ENCODE measurements at regions not wholly inside any gene's neighbourhood (a gene's known extent, or its start where the extent isn't known, plus 50 kb on each side); places are given as distances from the start of the nearest gene placed in this dataset.

GRCh38 chr7:382043-382400 is 92.1 kb downstream of the FOXL3 start:
- ATAC-seq (no peak), DNase-seq (no peak)

GRCh38 chr7:386385-386784 is 96.4 kb downstream of the FOXL3 start:
- ATAC-seq (no peak), DNase-seq (no peak)

GRCh38 chr7:387132-388022 is 97.4 kb downstream of the FOXL3 start:
- no peak for DNase-seq
- no peak for ATAC-seq

- ATAC-seq = no peak
- no peak for DNase-seq
Observed at GRCh38 chr7:388023-388960, 98.3 kb downstream of the FOXL3 start.

GRCh38 chr7:388961-389701 is 99.2 kb downstream of the FOXL3 start:
- DNase-seq (no peak), ATAC-seq (no peak)

GRCh38 chr7:389911-390601 is 100.1 kb downstream of the FOXL3 start:
- DNase-seq = no peak
- no peak for ATAC-seq

GRCh38 chr7:390761-391410 is 100.9 kb downstream of the FOXL3 start:
- DNase-seq (no peak), ATAC-seq (no peak)

GRCh38 chr7:391411-391951 is 101.5 kb downstream of the FOXL3 start:
- DNase-seq (no peak), ATAC-seq (no peak)

- DNase-seq (no peak), ATAC-seq (no peak)
Observed at GRCh38 chr7:391961-392524, 102.1 kb downstream of the FOXL3 start.

GRCh38 chr7:392822-393221 is 102.9 kb downstream of the FOXL3 start:
- ATAC-seq (no peak), DNase-seq (no peak)

- DNase-seq (no peak), ATAC-seq (no peak)
Observed at GRCh38 chr7:395643-396042, 105.7 kb downstream of the FOXL3 start.

- ATAC-seq (no peak), DNase-seq (no peak)
Observed at GRCh38 chr7:398888-399287, 108.9 kb downstream of the FOXL3 start.

- no peak for ATAC-seq
- DNase-seq = no peak
Observed at GRCh38 chr7:400901-401485, 111.0 kb downstream of the FOXL3 start.

- no peak for DNase-seq
- ATAC-seq = no peak
Observed at GRCh38 chr7:401495-401894, 111.5 kb downstream of the FOXL3 start.

GRCh38 chr7:404812-405488 is 114.7 kb downstream of the PDGFA start:
- DNase-seq = no peak
- ATAC-seq = no peak

GRCh38 chr7:405489-406211 is 114.0 kb downstream of the PDGFA start:
- no peak for DNase-seq
- no peak for ATAC-seq

GRCh38 chr7:407721-408539 is 111.7 kb downstream of the PDGFA start:
- ATAC-seq (no peak), DNase-seq (no peak)

GRCh38 chr7:408751-409311 is 110.8 kb downstream of the PDGFA start:
- DNase-seq (no peak), ATAC-seq (no peak)

Data from stimulated activated naive CD8-positive, alpha-beta T cell treated with anti-CD3 and anti-CD28 coated beads, Interleukin-15, Interleukin-2, amounts not matched to agents 100 U/mL and 50 U/mL, for 24 hours (primary cell).